ENCODE measurements at regions not wholly inside any gene's neighbourhood (a gene's known extent, or its start where the extent isn't known, plus 50 kb on each side); places are given as distances from the start of the nearest gene placed in this dataset.

GRCh38 chr18:30527226-30527625 lies 515.3 kb downstream of the DSC3 start:
- no peak for TF ChIP-seq KDM1A (IDR thresholded peaks at IDR 0.05; ENCODE audit: low read depth)
- no peak for TF ChIP-seq CTCF (IDR thresholded peaks at IDR 0.05)
- TF ChIP-seq POLR2AphosphoS2 (conservative IDR thresholded peaks at IDR 0.05; ENCODE audit: low read length) = no peak
